ENCODE measurements at regions not wholly inside any gene's neighbourhood (a gene's known extent, or its start where the extent isn't known, plus 50 kb on each side); places are given as distances from the start of the nearest gene placed in this dataset.

- TF ChIP-seq CTCF (IDR thresholded peaks at IDR 0.05): no peak
- no peak for TF ChIP-seq ZFX (IDR thresholded peaks at IDR 0.05; ENCODE audit: borderline replicate concordance)
Observed at GRCh38 chr2:55101466-55101865, 51.2 kb upstream of the RTN4 start.

Data from 22Rv1 (cell line).